Right atrium auricular region (tissue), 2 donors: ENCODE measurements at regions not wholly inside any gene's neighbourhood (a gene's known extent, or its start where the extent isn't known, plus 50 kb on each side); places are given as distances from the start of the nearest gene placed in this dataset.

Experiments used
- DNase-seq: peaks from one replicate; pipeline ENCODE4 v3.0.0-alpha.2; 2019; ENCODE audit warnings: low spot score
- H3K27ac ChIP-seq, 2 donors: fragments of 200-600 bp; sonication (generic); 1 replicate in 1 of 2; 2 replicates in 1 of 2; pipeline ENCODE4 v1.5.1; 2016 to 2019
- H3K27me3 ChIP-seq, 2 donors: fragments of 200-600 bp; sonication (generic); one replicate each; pipeline versions ENCODE4 v1.5.1 to v1.6.0; 2017 to 2019
- H3K36me3 ChIP-seq: fragments of 200-600 bp; sonication (generic); one replicate; pipeline ENCODE4 v1.5.1; 2016
- H3K4me1 ChIP-seq, 2 donors: fragments of 200-600 bp; sonication (generic); one replicate each; pipeline versions ENCODE4 v1.5.1 to v1.6.0; 2017 to 2019
- H3K4me3 ChIP-seq, 2 donors: fragments of 200-600 bp; sonication (generic); 1 replicate in 1 of 2; 2 replicates in 1 of 2; pipeline ENCODE4 v1.5.1; 2017 to 2019; ENCODE audit warnings: mild to moderate bottlenecking in 1 of 2, moderate library complexity in 1 of 2
- H3K9me3 ChIP-seq, 2 donors: fragments of 200-600 bp; sonication (generic); one replicate each; pipeline ENCODE4 v1.5.1; 2019
- TF ChIP-seq, protein P1 (sequence below), 2 donors: fragments of 200-600 bp; sonication (generic); IDR thresholded peaks; one replicate each; pipeline ENCODE4 v1.5.1; 2019; ENCODE audit warnings: antibody characterized with exemption in 2 of 2

DNA sequence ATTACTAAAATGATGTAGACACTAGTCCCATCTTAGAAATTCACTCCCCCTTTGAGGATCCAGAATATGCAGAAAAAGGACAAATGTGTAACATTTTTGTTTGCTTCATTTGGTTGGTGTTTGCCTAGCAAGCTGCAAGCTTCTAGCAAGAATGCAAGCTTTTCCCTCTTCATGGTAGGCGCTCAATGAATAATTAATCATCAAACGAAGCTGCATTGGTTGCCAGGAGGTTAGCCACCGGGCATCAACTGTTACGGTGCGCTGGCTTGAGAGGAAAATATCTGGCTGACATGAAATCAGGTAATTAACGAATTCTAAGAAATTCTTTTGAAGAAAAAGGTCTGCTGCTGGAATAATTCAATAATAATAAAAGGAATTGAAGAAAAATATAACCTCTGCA, 341.0 kb upstream of the KYNU start:
- no peak overlapping the region for H3K4me3 ChIP-seq
- no peaks in the 10 kb centered on the region for H3K4me1 ChIP-seq
- TF ChIP-seq, protein P1, sequence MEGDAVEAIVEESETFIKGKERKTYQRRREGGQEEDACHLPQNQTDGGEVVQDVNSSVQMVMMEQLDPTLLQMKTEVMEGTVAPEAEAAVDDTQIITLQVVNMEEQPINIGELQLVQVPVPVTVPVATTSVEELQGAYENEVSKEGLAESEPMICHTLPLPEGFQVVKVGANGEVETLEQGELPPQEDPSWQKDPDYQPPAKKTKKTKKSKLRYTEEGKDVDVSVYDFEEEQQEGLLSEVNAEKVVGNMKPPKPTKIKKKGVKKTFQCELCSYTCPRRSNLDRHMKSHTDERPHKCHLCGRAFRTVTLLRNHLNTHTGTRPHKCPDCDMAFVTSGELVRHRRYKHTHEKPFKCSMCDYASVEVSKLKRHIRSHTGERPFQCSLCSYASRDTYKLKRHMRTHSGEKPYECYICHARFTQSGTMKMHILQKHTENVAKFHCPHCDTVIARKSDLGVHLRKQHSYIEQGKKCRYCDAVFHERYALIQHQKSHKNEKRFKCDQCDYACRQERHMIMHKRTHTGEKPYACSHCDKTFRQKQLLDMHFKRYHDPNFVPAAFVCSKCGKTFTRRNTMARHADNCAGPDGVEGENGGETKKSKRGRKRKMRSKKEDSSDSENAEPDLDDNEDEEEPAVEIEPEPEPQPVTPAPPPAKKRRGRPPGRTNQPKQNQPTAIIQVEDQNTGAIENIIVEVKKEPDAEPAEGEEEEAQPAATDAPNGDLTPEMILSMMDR (IDR thresholded peaks at IDR 0.05): no peak
- no peaks in the 10 kb centered on the region for H3K9me3 ChIP-seq
- no peaks in the 10 kb centered on the region for H3K36me3 ChIP-seq
- H3K27ac ChIP-seq: no peak overlapping the region
- no peak for DNase-seq
- no peaks in the 10 kb centered on the region for H3K27me3 ChIP-seq

DNA sequence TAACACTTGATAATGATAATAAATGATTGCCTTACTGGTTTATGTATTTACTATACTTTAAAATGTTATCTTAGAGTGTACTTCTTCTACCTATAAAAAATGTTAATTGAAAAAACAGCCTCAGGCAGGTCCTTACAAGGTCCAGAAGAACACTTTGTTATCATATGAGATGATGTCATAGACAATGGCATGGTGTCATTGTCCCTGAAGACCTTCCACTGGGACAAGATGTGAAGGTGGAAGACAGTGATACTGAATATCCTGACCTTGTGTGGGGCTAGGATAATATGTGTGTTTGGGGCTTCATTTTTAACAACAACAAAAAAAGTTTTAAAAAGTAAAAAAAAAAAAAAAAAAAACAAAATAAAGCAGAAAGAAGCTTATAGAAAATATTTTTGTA, 342.2 kb upstream of the KYNU start:
- H3K4me3 ChIP-seq: no peak overlapping the region
- DNase-seq: no peak
- no peaks in the 10 kb centered on the region for H3K27me3 ChIP-seq
- TF ChIP-seq, protein P1 (IDR thresholded peaks at IDR 0.05): no peak
- H3K9me3 ChIP-seq: no peaks in the 10 kb centered on the region
- H3K36me3 ChIP-seq: no peaks in the 10 kb centered on the region
- H3K4me1 ChIP-seq: no peaks in the 10 kb centered on the region
- no peak overlapping the region for H3K27ac ChIP-seq

- Histone ChIP-seq H3K9me3 (no peaks in the 10 kb centered on the region), H3K4me1 (no peaks in the 10 kb centered on the region), H3K27me3 (no peaks in the 10 kb centered on the region), H3K36me3 (no peaks in the 10 kb centered on the region), H3K4me3 (no peak overlapping the region), H3K27ac (no peak overlapping the region)
- TF ChIP-seq, protein P1 (IDR thresholded peaks at IDR 0.05): no peak
- no peak for DNase-seq
Measured at GRCh38 chr2:142533177-142533576, 344.3 kb upstream of the KYNU start.

DNA sequence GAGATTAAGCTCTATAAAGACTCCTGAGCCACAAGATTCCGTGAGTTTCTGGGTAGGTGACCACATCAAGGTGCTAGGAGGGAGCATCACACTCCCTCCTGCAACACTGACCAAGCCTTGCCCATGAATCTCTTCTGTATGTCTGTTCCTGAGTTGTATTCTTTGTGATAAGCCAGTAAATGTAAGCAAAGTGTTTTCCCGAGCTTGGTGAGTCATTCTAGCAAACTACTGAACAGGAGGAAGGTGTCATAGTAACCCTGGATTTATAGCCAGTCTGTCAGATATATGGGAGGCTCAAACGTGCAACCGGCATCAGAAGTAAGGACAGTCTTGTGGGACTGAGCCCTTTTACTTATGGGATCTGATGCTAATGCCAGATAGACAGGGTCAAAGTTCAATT, 346.1 kb upstream of the KYNU start:
- Histone ChIP-seq H3K4me3 (no peak overlapping the region), H3K36me3 (no peaks in the 10 kb centered on the region), H3K27me3 (no peaks in the 10 kb centered on the region), H3K4me1 (no peaks in the 10 kb centered on the region), H3K27ac (no peak overlapping the region), H3K9me3 (no peaks in the 10 kb centered on the region)
- DNase-seq: no peak
- TF ChIP-seq, protein P1 (IDR thresholded peaks at IDR 0.05): no peak

DNA sequence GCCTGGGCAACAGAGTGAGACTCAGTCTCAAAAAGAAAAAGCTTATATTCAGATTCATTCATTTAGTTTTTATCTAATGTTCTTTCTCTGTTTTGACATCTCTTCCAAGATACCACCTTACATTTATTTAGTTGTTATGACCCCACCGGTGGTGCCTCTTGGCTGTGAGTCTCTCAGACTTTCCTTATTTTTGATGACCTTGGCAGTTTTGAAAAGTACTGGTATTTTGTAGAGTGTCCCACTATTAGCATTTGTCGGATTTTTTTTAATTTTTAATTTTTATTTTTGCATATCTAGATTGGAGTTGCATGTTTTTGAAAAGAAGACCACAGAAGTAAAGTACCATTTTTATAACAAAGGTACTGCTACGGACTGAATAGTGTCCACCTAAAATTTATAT, 351.7 kb upstream of the KYNU start:
- Histone ChIP-seq H3K9me3 (no peaks in the 10 kb centered on the region), H3K27me3 (no peaks in the 10 kb centered on the region), H3K36me3 (no peaks in the 10 kb centered on the region), H3K27ac (no peak overlapping the region), H3K4me1 (no peaks in the 10 kb centered on the region), H3K4me3 (no peak overlapping the region)
- TF ChIP-seq, protein P1 (IDR thresholded peaks at IDR 0.05): no peak
- DNase-seq: no peak

- no peaks in the 10 kb centered on the region for H3K9me3 ChIP-seq
- no peak overlapping the region for H3K4me3 ChIP-seq
- no peak for DNase-seq
- TF ChIP-seq, protein P1 (IDR thresholded peaks at IDR 0.05): no peak
- H3K27ac ChIP-seq: no peak overlapping the region
- H3K27me3 ChIP-seq: no peaks in the 10 kb centered on the region
- H3K36me3 ChIP-seq: no peaks in the 10 kb centered on the region
- no peaks in the 10 kb centered on the region for H3K4me1 ChIP-seq
Measured at GRCh38 chr2:142521492-142521891, 356.0 kb upstream of the KYNU start.
